ENCODE measurements at regions not wholly inside any gene's neighbourhood (a gene's known extent, or its start where the extent isn't known, plus 50 kb on each side); places are given as distances from the start of the nearest gene placed in this dataset.

GRCh38 chr1:87437663-87438295 is 109.1 kb downstream of the LMO4 start:
- in situ Hi-C loops (cut with MboI; ENCODE audit: low sequenced_read_pairs), result no loop called here

GRCh38 chr1:87439821-87440220 is 111.1 kb downstream of the LMO4 start:
- in situ Hi-C loops (cut with MboI; ENCODE audit: low sequenced_read_pairs), result no loop called here

- in situ Hi-C loops (cut with MboI; ENCODE audit: low sequenced_read_pairs), result no loop called here
These were observed 120.8 kb downstream of the LMO4 start for GRCh38 chr1:87449348-87449963.

GRCh38 chr1:87450136-87450535 is 121.5 kb downstream of the LMO4 start:
- in situ Hi-C loops (cut with MboI; ENCODE audit: low sequenced_read_pairs), result no loop called here

- in situ Hi-C loops (cut with MboI; ENCODE audit: low sequenced_read_pairs), result no loop called here
These were observed 122.0 kb downstream of the LMO4 start for GRCh38 chr1:87450615-87451209.

- in situ Hi-C loops (cut with MboI; ENCODE audit: low sequenced_read_pairs), result no loop called here
These were observed 122.7 kb downstream of the LMO4 start for GRCh38 chr1:87451229-87451920.

- in situ Hi-C loops (cut with MboI; ENCODE audit: low sequenced_read_pairs), result no loop called here
These were observed 124.0 kb downstream of the LMO4 start for GRCh38 chr1:87452648-87453047.

GRCh38 chr1:87457408-87457807 is 128.7 kb downstream of the LMO4 start:
- in situ Hi-C loops (cut with MboI; ENCODE audit: low sequenced_read_pairs), result no loop called here

GRCh38 chr1:87462894-87463293 is 134.2 kb downstream of the LMO4 start:
- in situ Hi-C loops (cut with MboI; ENCODE audit: low sequenced_read_pairs), result no loop called here

GRCh38 chr1:87464022-87464490 is 135.4 kb downstream of the LMO4 start:
- in situ Hi-C loops (cut with MboI; ENCODE audit: low sequenced_read_pairs), result no loop called here

GRCh38 chr1:87466621-87467020 is 137.9 kb downstream of the LMO4 start:
- in situ Hi-C loops (cut with MboI; ENCODE audit: low sequenced_read_pairs), result no loop called here

GRCh38 chr1:87472716-87473115 is 144.0 kb downstream of the LMO4 start:
- in situ Hi-C loops (cut with MboI; ENCODE audit: low sequenced_read_pairs), result no loop called here

- in situ Hi-C loops (cut with MboI; ENCODE audit: low sequenced_read_pairs), result no loop called here
These were observed 144.6 kb downstream of the LMO4 start for GRCh38 chr1:87473203-87473661.

- in situ Hi-C loops (cut with MboI; ENCODE audit: low sequenced_read_pairs), result no loop called here
These were observed 145.4 kb downstream of the LMO4 start for GRCh38 chr1:87474098-87474497.

- in situ Hi-C loops (cut with MboI; ENCODE audit: low sequenced_read_pairs), result no loop called here
These were observed 149.6 kb downstream of the LMO4 start for GRCh38 chr1:87478231-87478630.

GRCh38 chr1:87495147-87495546 is 166.5 kb downstream of the LMO4 start:
- in situ Hi-C loops (cut with MboI; ENCODE audit: low sequenced_read_pairs), result no loop called here

- in situ Hi-C loops (cut with MboI; ENCODE audit: low sequenced_read_pairs), result no loop called here
These were observed 167.2 kb downstream of the LMO4 start for GRCh38 chr1:87495870-87496269.

GRCh38 chr1:87497380-87498203 is 168.9 kb downstream of the LMO4 start:
- in situ Hi-C loops (cut with MboI; ENCODE audit: low sequenced_read_pairs), result no loop called here

- in situ Hi-C loops (cut with MboI; ENCODE audit: low sequenced_read_pairs), result no loop called here
These were observed 173.1 kb downstream of the LMO4 start for GRCh38 chr1:87501738-87502137.

GRCh38 chr1:87505391-87505983 is 176.8 kb downstream of the LMO4 start:
- in situ Hi-C loops (cut with MboI; ENCODE audit: low sequenced_read_pairs), result no loop called here

All from HL-60/S4 (cell line).